K562 (cell line): ENCODE measurements at regions not wholly inside any gene's neighbourhood (a gene's known extent, or its start where the extent isn't known, plus 50 kb on each side); places are given as distances from the start of the nearest gene placed in this dataset.
A peak's percentile ranks its signal among the peaks of the same experiment; 100 is the strongest.

Experiments
- CEBPG ChIP-seq, 3 experiments: fragments of 200-800 bp in 1 of 3; sonication (Bioruptor generic) in 1 of 3; sonication (generic) in 1 of 3; formaldehyde crosslinking in 1 of 3; IDR thresholded peaks in 2 of 3; conservative IDR thresholded peaks in 1 of 3; 2 replicates each; pipeline versions ENCODE4 v1.6.1 to v1.8.0; 2016 to 2022; ENCODE audit warnings: missing compliant biosample characterization in 2 of 3, missing genetic modification characterization in 2 of 3, mild to moderate bottlenecking in 1 of 3, missing genetic modification reagents in 1 of 3
- DLX4 ChIP-seq: fragments of 250-450 bp; sonication (Bioruptor Pico); IDR thresholded peaks from 2 replicates; pipeline ENCODE4 v1.6.1; 2021; ENCODE audit warnings: mild to moderate bottlenecking
- ETV1 ChIP-seq: fragments of 450-650 bp; conservative IDR thresholded peaks from 2 replicates; pipeline ENCODE4 v1.6.1; 2016; ENCODE audit warnings: missing genetic modification characterization, control low read depth, low read depth, missing compliant biosample characterization
- IRF1 ChIP-seq: sonication (generic); formaldehyde crosslinking; IDR thresholded peaks from 2 replicates; pipeline ENCODE4 v1.8.0; 2022; ENCODE audit warnings: missing genetic modification reagents, mild to moderate bottlenecking, borderline replicate concordance
- JUND ChIP-seq, 2 experiments: IDR thresholded peaks; 2 replicates in 1 of 2; 3 replicates in 1 of 2; pipeline ENCODE4 v1.6.1; 2011; ENCODE audit warnings: borderline replicate concordance in 2 of 2, low read depth in 2 of 2, low read length in 2 of 2, improper control_type of control experiment in 1 of 2, missing biosample characterization in 1 of 2, missing genetic modification characterization in 1 of 2, missing genetic modification reagents in 1 of 2
- KDM1A ChIP-seq, 2 experiments: fragments of 450-650 bp; IDR thresholded peaks; 2 replicates each; pipeline ENCODE4 v1.6.1; 2016; ENCODE audit warnings: mild to moderate bottlenecking in 2 of 2
- KLF10 ChIP-seq: fragments of 250-450 bp; sonication (Bioruptor Pico); IDR thresholded peaks from 2 replicates; pipeline ENCODE4 v1.6.1; 2021; ENCODE audit warnings: matching md5 sums
- MAFG ChIP-seq: fragments of 450-650 bp; conservative IDR thresholded peaks from 2 replicates; pipeline ENCODE4 v1.6.1; 2016; ENCODE audit warnings: missing genetic modification characterization, missing compliant biosample characterization
- MEIS2 ChIP-seq: fragments of 450-650 bp; IDR thresholded peaks from 2 replicates; pipeline ENCODE4 v1.6.1; 2014; ENCODE audit warnings: mild to moderate bottlenecking; ENCODE audit not compliant: partially characterized antibody
- MNT ChIP-seq, 2 experiments: fragments of 450-650 bp; conservative IDR thresholded peaks; 2 replicates each; pipeline ENCODE4 v1.6.1; 2017; ENCODE audit warnings: mild to moderate bottlenecking in 2 of 2, moderate library complexity in 2 of 2
- POLR2A ChIP-seq: fragments of 450-650 bp; conservative IDR thresholded peaks from 2 replicates; pipeline ENCODE4 v1.6.1; 2016
- SMARCE1 ChIP-seq: fragments of 450-650 bp; IDR thresholded peaks from 2 replicates; pipeline ENCODE4 v1.7.1; 2016; ENCODE audit warnings: mild to moderate bottlenecking
- TAL1 ChIP-seq: fragments of 450-650 bp; IDR thresholded peaks from 2 replicates; pipeline ENCODE4 v1.6.1; 2016; ENCODE audit warnings: mild to moderate bottlenecking
- ZNF407 ChIP-seq: fragments of 450-650 bp; IDR thresholded peaks from 2 replicates; pipeline ENCODE4 v1.6.1; 2016; ENCODE audit warnings: low read depth
- ZNF512 ChIP-seq: IDR thresholded peaks from 2 replicates; pipeline ENCODE4 v1.6.1; 2016; ENCODE audit warnings: missing genetic modification characterization, missing compliant biosample characterization

- TF ChIP-seq ZNF407 = no peak
- TF ChIP-seq ZNF512 = peak; percentile 20; the same call in 1 of the 2 replicates
- TF ChIP-seq POLR2A = no peak
- 0 out of 4 replicates have a peak, but pooled peaks of 1 of the 2 experiments have one; percentile 11 for TF ChIP-seq MNT (conservative IDR thresholded peaks at IDR 0.05)
- no peak for TF ChIP-seq MAFG
- peak; percentile 69 for TF ChIP-seq JUND (IDR thresholded peaks at IDR 0.05; ENCODE audit: borderline replicate concordance, low read depth, low read length)
- TF ChIP-seq JUND (tag; IDR thresholded peaks at IDR 0.05; ENCODE audit: borderline replicate concordance, low read depth, low read length) = no peak
- 0 out of 2 replicates have a peak, but pooled peaks have one; percentile 3 for TF ChIP-seq TAL1
- no peak for TF ChIP-seq CEBPG (CRISPR knock-in tag; IDR thresholded peaks at IDR 0.05)
- peak in 1 of 2 experiments; percentile 74; a peak in 2 of 4 replicates for TF ChIP-seq CEBPG (tag; conservative IDR thresholded peaks at IDR 0.05 in 1 of 2, IDR thresholded peaks at IDR 0.05 in 1 of 2)
- TF ChIP-seq MEIS2 = peak; percentile 87
- no peak for TF ChIP-seq ETV1 (tag)
- TF ChIP-seq KLF10 (CRISPR knock-in tag) = no peak
- no peak for TF ChIP-seq DLX4
- TF ChIP-seq SMARCE1 = peak; percentile 35; the same call in 1 of the 2 replicates
- peak in 1 of 2 experiments; percentile 17; a peak in 1 of 4 replicates for TF ChIP-seq KDM1A (IDR thresholded peaks at IDR 0.05)
- TF ChIP-seq IRF1 = no peak
These were observed 654.2 kb downstream of the UQCRFS1 start (continued) for GRCh38 chr19:28558783-28559182.
